Nephron (organoid): ENCODE measurements at regions not wholly inside any gene's neighbourhood (a gene's known extent, or its start where the extent isn't known, plus 50 kb on each side); places are given as distances from the start of the nearest gene placed in this dataset.

ENCODE experiments used
- H3K27ac Mint-ChIP-seq, 3 experiments: 2 replicates each; pipeline ENCODE4 v1.8.0; 2020; ENCODE audit warnings: mixed read lengths in 3 of 3, mild to moderate bottlenecking in 2 of 3, moderate library complexity in 1 of 3
- H3K27me3 Mint-ChIP-seq: 2 replicates; pipeline ENCODE4 v1.8.0; 2021; ENCODE audit warnings: low read depth, mild to moderate bottlenecking, moderate library complexity, mixed read lengths
- H3K36me3 Mint-ChIP-seq: 2 replicates; pipeline ENCODE4 v1.8.0; 2020; ENCODE audit warnings: low read depth, mixed read lengths
- H3K4me1 Mint-ChIP-seq: 2 replicates; pipeline ENCODE4 v1.8.0; 2020; ENCODE audit warnings: mixed read lengths
- H3K4me3 Mint-ChIP-seq, 3 experiments: 2 replicates each; pipeline ENCODE4 v1.8.0; 2020; ENCODE audit warnings: mild to moderate bottlenecking in 3 of 3, mixed read lengths in 3 of 3, moderate library complexity in 2 of 3
- H3K9me3 Mint-ChIP-seq: 2 replicates; pipeline ENCODE4 v1.8.0; 2020; ENCODE audit warnings: mixed read lengths
- CTCF ChIP-seq, 3 experiments: fragments of 200-600 bp; sonication (generic); IDR thresholded peaks; one replicate each; pipeline ENCODE4 v1.5.0; 2021; ENCODE audit warnings: antibody characterized with exemption in 3 of 3; ENCODE audit not compliant: unreplicated experiment in 3 of 3

- H3K36me3 Mint-ChIP-seq, result peaks cover 11% of the 10 kb centered on the region
- no peak overlapping the region for H3K4me3 Mint-ChIP-seq
- no peaks in the 10 kb centered on the region for H3K27me3 Mint-ChIP-seq
- peaks cover 21% of the 10 kb centered on the region for H3K9me3 Mint-ChIP-seq
- peaks cover 42% of the 10 kb centered on the region for H3K4me1 Mint-ChIP-seq
- TF ChIP-seq CTCF (IDR thresholded peaks at IDR 0.05; ENCODE audit: unreplicated experiment in 3 of 3), result no peak
- peak overlapping the region in 1 of 3 experiments; percentile 65 for H3K27ac Mint-ChIP-seq
These were observed 57.9 kb upstream of the DLG1 start for GRCh38 chr3:197356275-197356674.

GRCh38 chr3:197355713-197356112 lies 57.3 kb upstream of the DLG1 start:
- peak overlapping the region; percentile 92 to 97 (median 97) for H3K27ac Mint-ChIP-seq
- no peaks in the 10 kb centered on the region for H3K27me3 Mint-ChIP-seq
- peaks cover 8% of the 10 kb centered on the region for H3K36me3 Mint-ChIP-seq
- H3K9me3 Mint-ChIP-seq, result peaks cover 19% of the 10 kb centered on the region
- H3K4me3 Mint-ChIP-seq, result peak overlapping the region in 2 of 3 experiments; percentile 51 to 59
- peaks cover 45% of the 10 kb centered on the region for H3K4me1 Mint-ChIP-seq
- no peak for TF ChIP-seq CTCF (IDR thresholded peaks at IDR 0.05; ENCODE audit: unreplicated experiment in 3 of 3)

GRCh38 chr3:197354568-197355001 lies 56.2 kb upstream of the DLG1 start:
- Mint-ChIP-seq H3K9me3 (peaks cover 11% of the 10 kb centered on the region), H3K4me1 (peaks cover 48% of the 10 kb centered on the region), H3K27ac (peak overlapping the region; percentile 92 to 97 (median 97)), H3K4me3 (peak overlapping the region; percentile 48 to 67 (median 63)), H3K27me3 (no peaks in the 10 kb centered on the region), H3K36me3 (peaks cover 3% of the 10 kb centered on the region)
- TF ChIP-seq CTCF (IDR thresholded peaks at IDR 0.05; ENCODE audit: unreplicated experiment in 3 of 3), result no peak

GRCh38 chr3:197353867-197354567 lies 55.6 kb upstream of the DLG1 start:
- Mint-ChIP-seq H3K27ac (peak overlapping the region; percentile 92 to 97 (median 97)), H3K4me1 (peaks cover 48% of the 10 kb centered on the region), H3K9me3 (peaks cover 6% of the 10 kb centered on the region), H3K36me3 (no peaks in the 10 kb centered on the region), H3K27me3 (no peaks in the 10 kb centered on the region), H3K4me3 (peak overlapping the region; percentile 48 to 67 (median 63))
- no peak for TF ChIP-seq CTCF (IDR thresholded peaks at IDR 0.05; ENCODE audit: unreplicated experiment in 3 of 3)

- no peak for TF ChIP-seq CTCF (IDR thresholded peaks at IDR 0.05; ENCODE audit: unreplicated experiment in 3 of 3)
- H3K4me1 Mint-ChIP-seq, result peaks cover 48% of the 10 kb centered on the region
These were observed 54.8 kb upstream of the DLG1 start for GRCh38 chr3:197353001-197353866.

More at GRCh38 chr3:197353001-197353866, 54.8 kb upstream of the DLG1 start:
- Mint-ChIP-seq H3K4me3 (peak overlapping the region in 1 of 3 experiments; percentile 63), H3K36me3 (no peaks in the 10 kb centered on the region), H3K27ac (peak overlapping the region; percentile 92 to 97 (median 97)), H3K27me3 (no peaks in the 10 kb centered on the region), H3K9me3 (peaks cover 2% of the 10 kb centered on the region)
